Cardiac fibroblast (primary cell): ENCODE measurements at regions not wholly inside any gene's neighbourhood (a gene's known extent, or its start where the extent isn't known, plus 50 kb on each side); places are given as distances from the start of the nearest gene placed in this dataset.

Experiments
- DNase-seq, 2 donors: peaks; one replicate each; pipeline versions ENCODE4 v3.0.0 to v3.0.0-alpha.2; 2010; ENCODE audit warnings: low read depth in 2 of 2
- H3K4me3 ChIP-seq, 2 donors: replicated peaks in 1 of 2; 1 replicate in 1 of 2; 2 replicates in 1 of 2; pipeline ENCODE4 v1.5.1; 2011; ENCODE audit warnings: low read depth in 2 of 2, low read length in 2 of 2, mild to moderate bottlenecking in 2 of 2, moderate library complexity in 1 of 2
- TF ChIP-seq, protein P1 (sequence below): IDR thresholded peaks from one replicate; pipeline ENCODE4 v1.5.1; 2011; ENCODE audit warnings: low read depth, mild to moderate bottlenecking, low read length, inconsistent platforms

DNA sequence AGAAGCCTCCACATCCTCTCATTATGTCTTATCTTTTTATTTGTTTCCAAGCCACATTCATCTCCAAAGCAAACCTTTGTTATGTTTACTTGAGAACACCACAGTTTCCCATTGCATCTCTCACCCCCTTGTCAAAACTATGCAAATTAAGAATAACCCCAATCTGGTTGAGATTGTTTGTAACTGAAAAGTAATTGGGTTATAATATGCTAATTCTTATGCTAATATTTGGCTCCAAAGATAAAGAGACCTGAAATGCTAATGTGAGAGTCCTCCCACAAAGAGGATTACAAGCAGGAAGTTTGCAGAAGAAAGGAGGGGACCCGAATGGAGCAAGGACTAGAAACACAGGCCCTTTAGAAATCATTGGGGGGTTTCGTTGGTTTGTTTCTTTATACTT, 92.9 kb upstream of the UBL3 start:
- no peak for DNase-seq
- H3K4me3 ChIP-seq: no peak overlapping the region
- TF ChIP-seq, protein P1, sequence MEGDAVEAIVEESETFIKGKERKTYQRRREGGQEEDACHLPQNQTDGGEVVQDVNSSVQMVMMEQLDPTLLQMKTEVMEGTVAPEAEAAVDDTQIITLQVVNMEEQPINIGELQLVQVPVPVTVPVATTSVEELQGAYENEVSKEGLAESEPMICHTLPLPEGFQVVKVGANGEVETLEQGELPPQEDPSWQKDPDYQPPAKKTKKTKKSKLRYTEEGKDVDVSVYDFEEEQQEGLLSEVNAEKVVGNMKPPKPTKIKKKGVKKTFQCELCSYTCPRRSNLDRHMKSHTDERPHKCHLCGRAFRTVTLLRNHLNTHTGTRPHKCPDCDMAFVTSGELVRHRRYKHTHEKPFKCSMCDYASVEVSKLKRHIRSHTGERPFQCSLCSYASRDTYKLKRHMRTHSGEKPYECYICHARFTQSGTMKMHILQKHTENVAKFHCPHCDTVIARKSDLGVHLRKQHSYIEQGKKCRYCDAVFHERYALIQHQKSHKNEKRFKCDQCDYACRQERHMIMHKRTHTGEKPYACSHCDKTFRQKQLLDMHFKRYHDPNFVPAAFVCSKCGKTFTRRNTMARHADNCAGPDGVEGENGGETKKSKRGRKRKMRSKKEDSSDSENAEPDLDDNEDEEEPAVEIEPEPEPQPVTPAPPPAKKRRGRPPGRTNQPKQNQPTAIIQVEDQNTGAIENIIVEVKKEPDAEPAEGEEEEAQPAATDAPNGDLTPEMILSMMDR: no peak

DNA sequence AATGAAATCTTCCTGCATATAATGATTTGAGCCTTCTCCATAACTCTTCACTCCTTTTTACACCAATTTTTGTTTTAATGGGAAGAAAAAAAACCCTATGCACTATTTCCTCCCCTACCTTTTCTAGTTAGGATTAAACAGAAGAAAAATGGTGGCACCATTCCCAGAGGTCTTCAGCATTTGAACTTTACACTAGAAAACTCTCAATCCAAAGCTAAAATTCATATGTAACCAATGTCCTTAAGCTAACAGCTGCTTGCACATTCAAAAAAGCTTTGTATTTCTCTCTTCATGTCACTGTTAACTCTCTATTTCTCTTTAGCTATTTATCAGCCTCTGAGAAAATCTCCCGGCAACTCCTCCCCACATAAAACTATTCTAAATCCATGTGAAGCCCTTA, 90.3 kb upstream of the UBL3 start:
- no peak for DNase-seq
- TF ChIP-seq, protein P1: no peak
- H3K4me3 ChIP-seq: no peak overlapping the region

DNA sequence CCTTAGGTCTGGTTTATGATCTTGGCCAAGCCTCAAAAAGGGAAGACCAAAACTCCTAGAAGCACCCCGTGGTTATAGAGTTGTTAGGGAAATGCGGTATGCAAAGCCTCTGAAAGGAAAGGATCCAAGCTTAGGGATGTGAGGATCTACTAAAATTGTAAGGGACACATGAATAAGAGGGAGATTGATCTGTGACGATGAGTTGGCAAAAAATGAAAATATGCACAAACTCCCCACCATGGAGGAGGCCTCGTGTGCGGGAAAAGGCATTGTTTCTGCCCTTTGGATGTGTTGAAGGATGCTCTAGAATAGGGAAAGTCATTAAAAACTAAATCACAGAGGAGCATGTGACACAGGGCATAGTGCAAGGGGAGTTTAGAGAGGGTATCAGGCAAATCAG, 88.7 kb upstream of the UBL3 start:
- H3K4me3 ChIP-seq: no peak overlapping the region
- TF ChIP-seq, protein P1: no peak
- DNase-seq: no peak

DNA sequence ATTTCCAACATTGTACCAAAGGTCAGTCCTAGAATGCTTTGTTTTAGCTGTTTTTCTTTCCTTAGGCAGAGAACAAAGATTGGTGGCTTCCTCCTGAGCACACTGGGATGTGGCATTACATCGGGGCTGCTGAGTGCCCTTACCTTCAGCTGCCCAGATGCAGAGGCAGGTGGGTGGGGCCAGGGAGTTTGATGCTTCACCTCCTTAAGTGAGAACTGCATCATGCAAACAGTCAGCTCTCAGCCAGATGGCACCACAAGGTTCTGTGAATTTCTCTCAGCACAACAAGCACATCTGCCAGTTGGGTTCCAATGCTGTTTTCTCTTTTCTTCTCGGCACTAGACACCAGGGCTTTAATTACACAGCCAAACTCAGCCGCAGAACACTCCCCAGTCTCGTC, 87.4 kb upstream of the UBL3 start:
- no peak for DNase-seq
- no peak overlapping the region for H3K4me3 ChIP-seq
- TF ChIP-seq, protein P1: no peak

DNA sequence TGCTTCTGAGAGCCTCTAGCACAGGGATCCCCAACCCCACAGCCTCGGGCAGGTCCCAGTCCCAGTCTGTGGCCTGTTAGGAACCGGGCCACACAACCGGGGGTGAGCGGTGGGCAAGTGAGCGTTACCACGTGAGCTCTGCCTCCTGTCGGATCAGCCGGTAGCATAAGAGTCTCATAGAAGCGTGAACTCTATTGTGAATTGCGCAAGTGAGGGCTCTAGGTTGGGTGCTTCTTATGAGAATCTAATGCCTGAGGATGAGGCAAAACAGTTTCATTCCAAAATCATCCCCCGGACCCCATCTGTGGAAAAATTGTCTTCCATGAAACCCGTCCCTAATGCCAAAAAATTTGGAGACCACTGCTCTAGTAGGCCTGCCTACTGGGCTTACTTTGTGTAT, 87.0 kb upstream of the UBL3 start:
- no peak for DNase-seq
- no peak overlapping the region for H3K4me3 ChIP-seq
- TF ChIP-seq, protein P1: no peak

DNA sequence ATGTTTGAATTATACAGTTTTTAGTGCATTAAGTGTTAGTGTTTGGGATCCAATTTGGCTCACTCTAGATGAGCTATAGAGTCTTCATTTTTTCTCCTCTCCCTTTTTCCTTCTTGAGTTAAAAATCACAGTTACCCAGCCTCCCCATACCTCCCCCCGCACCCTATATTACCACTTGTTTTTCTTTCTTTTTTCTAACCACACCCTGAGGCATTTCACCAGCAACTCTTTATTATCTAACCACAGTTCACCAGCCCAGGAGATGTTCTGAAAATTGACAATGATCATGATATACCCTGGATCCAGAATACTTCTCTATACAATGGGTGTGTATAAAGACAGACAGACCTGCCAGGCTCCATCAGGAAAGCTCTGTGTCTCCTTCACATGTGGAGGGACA, 86.5 kb upstream of the UBL3 start:
- no peak for DNase-seq
- TF ChIP-seq, protein P1: no peak
- H3K4me3 ChIP-seq: no peak overlapping the region

DNA sequence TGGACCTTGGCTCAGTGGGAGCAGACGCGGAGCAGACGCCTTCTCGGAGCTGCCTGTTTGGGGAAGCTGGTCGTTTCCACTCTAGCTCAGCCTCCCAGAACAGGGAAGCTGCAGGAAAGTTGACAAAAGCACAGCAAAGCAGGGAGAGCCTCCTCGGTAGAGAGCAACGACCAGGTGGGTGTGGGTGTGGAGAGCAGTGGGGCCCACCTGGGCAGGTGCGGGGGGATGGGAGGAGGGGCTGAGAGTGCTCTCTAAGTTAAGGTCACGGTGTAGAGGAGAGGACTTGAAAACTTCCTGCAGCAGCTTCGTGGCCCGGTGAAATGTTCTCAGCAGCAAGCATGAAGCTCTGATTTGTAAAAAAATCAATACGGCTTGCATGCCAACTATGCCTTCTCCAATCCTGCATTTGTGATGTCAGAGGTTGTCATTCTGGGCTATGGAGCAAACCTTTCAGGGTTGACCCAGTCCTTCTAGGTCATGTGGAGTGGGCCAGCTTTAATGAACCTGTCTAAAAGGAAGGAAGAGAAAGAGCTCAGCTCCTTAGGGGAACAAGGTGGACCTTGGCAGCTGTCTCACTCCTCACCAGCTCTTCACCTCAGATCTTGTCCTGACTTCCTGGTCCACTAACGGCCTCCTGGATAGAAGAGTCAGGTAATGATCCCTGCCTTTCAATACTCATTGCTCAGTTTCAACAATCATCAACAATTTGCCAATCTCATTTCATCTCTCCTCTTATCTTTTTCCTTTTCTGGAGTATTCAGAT, 85.8 kb upstream of the UBL3 start:
- TF ChIP-seq, protein P1: no peak
- no peak for DNase-seq
- no peak overlapping the region for H3K4me3 ChIP-seq
